Body of pancreas (tissue), 4 donors: ENCODE measurements at regions not wholly inside any gene's neighbourhood (a gene's known extent, or its start where the extent isn't known, plus 50 kb on each side); places are given as distances from the start of the nearest gene placed in this dataset.

ENCODE experiments used
- ATAC-seq: fragments of 150-250 bp; one replicate; pipeline ENCODE4 v1.9.1; 2016
- DNase-seq, 4 donors: peaks; one replicate each; pipeline ENCODE4 v3.0.0-alpha.2; 2019
- H3K27ac ChIP-seq, 4 donors: fragments of 200-600 bp; sonication (generic); 1 replicate in 3 of 4; 2 replicates in 1 of 4; pipeline versions ENCODE4 v1.5.1 to v1.6.1; 2016 to 2019; ENCODE audit warnings: mild to moderate bottlenecking in 1 of 4, mixed read lengths in 1 of 4, moderate library complexity in 1 of 4
- H3K27me3 ChIP-seq, 2 donors: fragments of 200-600 bp; sonication (generic); one replicate each; pipeline ENCODE4 v1.6.0; 2016; ENCODE audit warnings: mild to moderate bottlenecking in 1 of 2
- H3K36me3 ChIP-seq, 2 donors: fragments of 200-600 bp; sonication (generic); replicated peaks in 1 of 2; 2 replicates each; pipeline ENCODE4 v1.5.1; 2016; ENCODE audit warnings: low read depth in 2 of 2; ENCODE audit not compliant: insufficient read depth in 1 of 2
- H3K4me1 ChIP-seq: fragments of 200-600 bp; sonication (generic); one replicate; pipeline ENCODE4 v1.6.0; 2016
- H3K4me3 ChIP-seq, 2 donors: fragments of 200-600 bp; sonication (generic); 1 replicate in 1 of 2; 2 replicates in 1 of 2; pipeline ENCODE4 v1.5.1; 2016 to 2019
- H3K9me3 ChIP-seq, 3 donors: fragments of 200-600 bp; sonication (generic); 1 replicate in 2 of 3; 2 replicates in 1 of 3; pipeline ENCODE4 v1.5.1; 2016
- CTCF ChIP-seq, 7 experiments: fragments of 450-650 bp in 4 of 7; fragments of 200-600 bp in 3 of 7; sonication (generic) in 3 of 7; IDR thresholded peaks; one replicate each; pipeline ENCODE4 v1.5.1; 2016 to 2019; ENCODE audit warnings: antibody characterized with exemption in 7 of 7
- POLR2A ChIP-seq, 3 donors: fragments of 450-650 bp; IDR thresholded peaks; one replicate each; pipeline ENCODE4 v1.6.1; 2016; ENCODE audit warnings: antibody characterized with exemption in 3 of 3, mild to moderate bottlenecking in 2 of 3
- WGBS, 2 donors: methylation state at CpG; one replicate each; pipeline ENCODE4 v1.1.5; 2017; 5-methylcytosine and 5-hydroxymethylcytosine counted together
- intact Hi-C: fragments of 100-400 bp; cut with DNase I; formaldehyde crosslinking; loops from one replicate; pipeline ENCODE4 v1.15.1; 2023

GRCh38 chr5:8417316-8418048, 548.5 kb downstream of the MTRR start:
- Histone ChIP-seq H3K27ac (no peak overlapping the region), H3K36me3 (no peaks in the 10 kb centered on the region), H3K9me3 (no peaks in the 10 kb centered on the region), H3K4me1 (peaks cover 5% of the 10 kb centered on the region), H3K4me3 (no peak overlapping the region), H3K27me3 (no peaks in the 10 kb centered on the region)
- TF ChIP-seq POLR2A (IDR thresholded peaks at IDR 0.05): no peak
- no peak for TF ChIP-seq CTCF (IDR thresholded peaks at IDR 0.05)
- ATAC-seq: no peak
- intact Hi-C loops: no loop called here
- WGBS, 2 donors: 29 to 37% methylated on average over 4 of the region's 4 CpGs
- DNase-seq: no peak

GRCh38 chr5:8418049-8418426, 549.1 kb downstream of the MTRR start:
- TF ChIP-seq POLR2A (IDR thresholded peaks at IDR 0.05) (no peak), CTCF (IDR thresholded peaks at IDR 0.05) (no peak)
- Histone ChIP-seq H3K36me3 (no peaks in the 10 kb centered on the region), H3K4me1 (peaks cover 5% of the 10 kb centered on the region), H3K27ac (no peak overlapping the region), H3K9me3 (no peaks in the 10 kb centered on the region), H3K27me3 (no peaks in the 10 kb centered on the region), H3K4me3 (no peak overlapping the region)
- WGBS, 2 donors: 38 to 49% methylated on average over 3 of the region's 3 CpGs
- intact Hi-C loops: no loop called here
- DNase-seq (no peak), ATAC-seq (no peak)

- ATAC-seq (no peak), DNase-seq (no peak)
- 80 to 89% methylated on average over 18 to 24 of the region's 24 CpGs for WGBS, 2 donors
- TF ChIP-seq POLR2A (IDR thresholded peaks at IDR 0.05): no peak
- no peak for TF ChIP-seq CTCF (IDR thresholded peaks at IDR 0.05)
- Histone ChIP-seq H3K27ac (no peak overlapping the region), H3K9me3 (peaks cover 0 to 9% (median 0%) of the 10 kb centered on the region in 3 donors), H3K4me1 (no peaks in the 10 kb centered on the region), H3K27me3 (no peaks in the 10 kb centered on the region), H3K4me3 (no peak overlapping the region), H3K36me3 (no peaks in the 10 kb centered on the region)
- intact Hi-C loops: no loop called here
Measured at GRCh38 chr5:8429778-8430758, 561.1 kb downstream of the MTRR start.

DNA sequence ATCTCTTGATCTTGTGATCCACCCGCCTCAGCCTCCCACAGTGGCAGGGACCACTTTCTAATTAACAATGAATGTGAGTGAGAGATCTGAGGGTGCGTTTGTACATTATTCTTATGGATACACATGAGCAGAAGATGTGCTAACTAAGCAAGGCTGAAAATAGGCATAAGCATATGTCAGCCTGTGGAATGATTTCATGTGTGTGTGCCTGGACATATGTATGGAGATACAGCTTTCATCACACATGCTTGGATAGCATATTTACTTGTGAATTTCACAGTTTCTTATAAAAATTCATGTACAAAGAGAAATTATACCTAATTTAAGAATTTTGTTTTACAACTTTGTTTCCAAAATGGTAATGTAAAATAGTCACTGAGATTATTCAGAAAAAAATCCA, 565.6 kb downstream of the MTRR start:
- ATAC-seq (no peak), DNase-seq (no peak)
- no peak overlapping the region for H3K27ac ChIP-seq
- WGBS, 2 donors: 88 to 91% methylated on average over 2 of the region's 2 CpGs
- H3K36me3 ChIP-seq: no peaks in the 10 kb centered on the region
- intact Hi-C loops: no loop called here
- H3K9me3 ChIP-seq: no peaks in the 10 kb centered on the region
- H3K4me1 ChIP-seq: no peaks in the 10 kb centered on the region
- H3K27me3 ChIP-seq: no peaks in the 10 kb centered on the region
- no peak overlapping the region for H3K4me3 ChIP-seq
- TF ChIP-seq CTCF (IDR thresholded peaks at IDR 0.05): no peak
- no peak for TF ChIP-seq POLR2A (IDR thresholded peaks at IDR 0.05)
